Activated T-helper 1 cell treated with anti-CD3 and anti-CD28 coated beads, Interleukin-2, amount 50 U/mL, for 16 hours (primary cell): ENCODE measurements at regions not wholly inside any gene's neighbourhood (a gene's known extent, or its start where the extent isn't known, plus 50 kb on each side); places are given as distances from the start of the nearest gene placed in this dataset.

Experiments
- DNase-seq, 2 donors: peaks; one replicate each; pipeline ENCODE4 v3.0.0-alpha.2; 2020; ENCODE audit warnings: low read depth in 1 of 2, low spot score in 1 of 2

DNA sequence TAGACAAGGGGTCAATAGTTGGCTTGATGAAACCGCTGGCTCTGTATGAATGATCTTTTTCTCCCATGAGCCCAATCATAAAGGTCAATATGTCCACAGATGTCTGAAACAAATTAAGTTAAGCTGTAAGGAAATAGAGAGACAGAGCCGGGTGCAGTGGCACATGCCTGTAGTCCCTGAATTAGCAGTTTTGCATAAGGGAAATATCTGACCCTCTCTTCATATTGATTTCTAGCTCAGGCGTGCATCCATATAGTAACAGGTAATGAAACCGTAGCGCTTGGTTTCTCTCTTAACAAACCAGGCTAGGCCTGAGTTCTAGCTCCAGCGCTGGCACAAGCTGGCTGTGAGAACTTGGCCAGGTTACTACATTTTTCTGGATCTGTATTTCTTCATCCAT lies 118.1 kb upstream of the ERCC6L2 start:
- DNase-seq: no peak

DNA sequence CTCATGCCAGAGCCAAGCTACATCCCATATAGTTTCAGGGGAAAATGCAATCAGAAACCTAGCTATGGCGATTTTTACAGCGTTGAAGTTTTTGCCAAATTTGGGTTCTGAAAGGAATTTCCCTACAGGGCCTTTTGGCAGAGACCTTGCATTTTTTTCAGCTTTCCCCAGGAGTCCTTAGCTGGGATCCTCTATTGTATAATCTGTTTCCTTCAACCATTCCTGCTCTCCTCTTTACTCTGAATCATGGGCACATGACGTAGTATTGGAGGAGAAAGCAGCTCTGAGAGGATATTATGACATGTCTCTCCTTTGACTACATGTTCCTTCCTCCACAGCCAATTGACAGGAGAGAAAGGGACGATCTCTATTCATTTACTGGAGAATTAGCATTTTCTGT lies 118.5 kb upstream of the ERCC6L2 start:
- DNase-seq: no peak

DNA sequence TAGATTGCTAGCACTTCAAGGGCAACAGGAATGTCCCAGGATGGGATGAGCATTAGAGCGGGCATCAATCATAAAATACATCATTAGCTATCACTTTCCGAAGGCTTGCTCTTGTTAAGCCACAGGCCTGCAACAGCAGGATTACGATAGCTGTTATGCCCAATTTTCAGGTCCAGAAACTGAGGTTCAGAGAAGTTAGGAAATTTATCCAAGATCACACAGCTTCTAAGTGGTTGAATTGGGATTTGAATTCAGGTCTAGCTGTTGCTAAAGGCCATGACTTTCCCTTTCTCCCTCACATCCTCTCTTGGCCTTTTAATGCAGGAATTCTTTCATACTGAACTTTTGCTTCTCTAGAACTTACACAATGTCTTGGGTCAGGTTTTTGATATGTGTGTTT lies 119.4 kb upstream of the ERCC6L2 start:
- no peak for DNase-seq

DNA sequence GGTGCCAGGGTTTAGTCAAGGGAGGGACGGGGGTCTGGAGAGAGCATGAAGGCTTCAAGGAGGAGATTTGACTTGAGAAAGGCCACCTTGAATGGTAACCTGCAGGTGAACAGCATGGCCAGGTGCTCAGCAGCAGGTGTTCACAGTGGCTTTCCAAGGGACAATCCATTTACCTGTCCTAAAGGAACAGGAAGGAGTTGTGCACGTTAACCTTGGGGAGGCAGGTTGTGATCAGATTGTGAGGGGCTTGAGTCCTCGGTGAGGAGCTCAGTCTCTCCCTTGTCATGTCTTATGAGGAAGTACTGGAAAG lies 120.1 kb upstream of the ERCC6L2 start:
- no peak for DNase-seq

DNA sequence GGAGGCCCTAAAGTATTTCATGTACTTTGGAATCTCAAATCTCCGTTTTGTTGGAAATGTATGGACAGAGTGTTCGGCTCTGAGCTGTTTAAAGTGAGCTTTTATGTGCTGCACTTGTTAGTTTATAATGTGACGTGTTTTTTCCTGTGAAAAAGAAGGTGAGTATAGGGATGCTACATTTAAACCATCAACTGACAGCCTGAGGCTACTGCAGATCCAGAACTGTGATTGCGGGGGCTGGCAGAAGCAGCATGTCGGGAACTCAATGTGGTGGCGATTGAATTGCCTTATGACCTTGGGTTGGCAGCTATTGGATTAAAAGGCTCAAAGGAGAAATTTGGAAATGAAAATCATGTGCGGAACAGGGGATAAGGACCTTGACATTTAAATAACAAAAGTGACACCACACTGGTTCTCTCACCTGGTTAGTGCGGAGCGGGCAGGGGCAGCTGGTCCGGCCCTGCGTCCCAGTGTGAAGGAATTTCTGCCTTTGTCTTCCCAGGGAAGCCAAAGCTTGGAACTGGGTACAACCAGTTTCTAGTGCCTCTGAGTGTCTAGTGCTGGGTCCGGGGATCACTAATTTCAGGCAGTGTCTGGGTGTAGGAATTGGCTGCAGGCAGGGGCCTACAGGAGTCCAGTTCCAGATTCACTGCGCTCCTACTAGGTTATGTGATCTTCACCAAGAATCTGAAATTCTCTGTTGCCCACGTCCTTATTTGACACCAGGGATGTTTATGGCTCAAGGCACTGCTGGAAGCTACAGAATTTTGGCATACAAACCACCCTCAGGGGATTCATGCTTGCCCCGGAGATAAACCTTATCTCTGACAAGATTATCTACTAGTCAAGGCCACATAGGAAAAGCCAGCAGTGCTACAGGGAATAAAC lies 120.7 kb upstream of the ERCC6L2 start:
- DNase-seq: no peak

DNA sequence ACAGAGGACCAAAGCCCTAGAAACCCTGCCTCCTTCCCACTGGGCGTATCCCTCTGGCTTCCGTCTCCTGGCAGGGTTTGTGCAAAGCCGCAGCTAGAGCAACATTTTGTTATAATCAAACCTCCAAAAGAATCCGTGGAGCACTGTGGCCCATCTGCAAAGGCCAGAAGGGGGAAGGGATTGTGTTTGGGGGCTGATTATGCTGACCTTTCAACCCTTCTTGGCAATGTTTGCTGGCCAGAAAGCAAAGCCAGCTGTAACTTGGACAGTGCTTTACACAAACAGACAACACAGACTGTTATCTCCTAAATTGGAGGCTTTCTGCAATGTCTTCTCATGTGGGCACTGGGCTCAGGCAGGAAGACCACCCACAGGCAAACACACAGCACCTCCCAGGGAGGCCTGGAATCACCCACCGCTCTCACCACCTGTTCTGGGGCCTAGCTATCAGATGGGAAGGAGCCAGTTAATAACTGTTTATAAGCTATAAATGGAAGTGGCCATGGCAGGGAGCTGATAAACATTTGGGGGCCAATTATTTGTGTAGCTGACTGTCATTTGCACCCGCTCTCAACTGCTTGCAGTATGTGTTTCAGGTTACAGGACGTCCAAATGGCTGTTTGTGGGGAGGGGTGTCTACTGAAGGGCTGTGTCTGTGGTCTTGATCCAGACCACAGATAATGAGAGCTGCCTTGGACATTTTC lies 121.6 kb upstream of the ERCC6L2 start:
- no peak for DNase-seq

DNA sequence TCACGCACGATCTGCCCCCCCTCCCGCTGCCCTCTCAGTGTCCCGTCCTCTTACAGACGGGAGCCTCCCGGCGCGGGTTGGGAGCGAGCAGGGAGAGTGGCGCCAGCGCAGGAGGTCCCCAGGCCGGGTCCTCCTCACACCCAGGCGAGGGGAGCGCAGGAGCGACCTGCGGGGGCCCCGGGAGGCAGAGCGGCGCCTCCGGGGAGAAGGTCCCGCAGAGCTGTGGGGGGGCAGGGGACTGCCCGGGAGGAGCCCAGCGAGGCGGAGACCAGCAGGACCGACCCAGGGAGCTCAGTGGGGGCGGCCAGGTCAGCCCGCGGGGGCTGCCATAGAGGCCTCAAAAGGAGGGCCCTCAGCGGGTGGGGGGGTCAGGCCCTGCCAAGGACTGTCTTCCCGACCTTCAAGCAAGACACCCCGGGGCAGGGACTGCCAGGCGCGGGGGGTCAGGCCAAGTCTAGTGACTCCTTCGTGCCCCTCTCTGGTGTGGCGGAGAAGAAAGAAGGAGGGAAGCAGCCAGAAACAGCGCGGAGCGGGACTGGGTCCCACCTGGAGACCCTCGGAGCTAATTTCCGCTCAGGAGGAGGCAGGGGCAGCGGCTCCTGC lies 123.3 kb upstream of the ERCC6L2 start:
- DNase-seq: no peak

DNA sequence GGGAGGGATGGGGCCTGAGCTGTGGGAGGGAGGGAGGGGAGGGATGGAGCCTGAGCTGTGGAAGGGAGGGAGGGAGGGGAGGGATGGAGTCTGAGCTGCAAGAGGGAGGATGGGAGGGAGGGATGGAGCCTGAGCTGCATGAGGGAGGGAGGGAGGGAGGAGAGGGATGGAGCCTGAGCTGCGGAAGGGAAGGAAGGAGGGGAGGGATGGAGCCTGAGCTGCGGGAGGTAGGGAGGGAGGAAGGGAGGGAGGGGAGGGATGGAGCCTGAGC lies 124.0 kb upstream of the ERCC6L2 start:
- DNase-seq: no peak

DNA sequence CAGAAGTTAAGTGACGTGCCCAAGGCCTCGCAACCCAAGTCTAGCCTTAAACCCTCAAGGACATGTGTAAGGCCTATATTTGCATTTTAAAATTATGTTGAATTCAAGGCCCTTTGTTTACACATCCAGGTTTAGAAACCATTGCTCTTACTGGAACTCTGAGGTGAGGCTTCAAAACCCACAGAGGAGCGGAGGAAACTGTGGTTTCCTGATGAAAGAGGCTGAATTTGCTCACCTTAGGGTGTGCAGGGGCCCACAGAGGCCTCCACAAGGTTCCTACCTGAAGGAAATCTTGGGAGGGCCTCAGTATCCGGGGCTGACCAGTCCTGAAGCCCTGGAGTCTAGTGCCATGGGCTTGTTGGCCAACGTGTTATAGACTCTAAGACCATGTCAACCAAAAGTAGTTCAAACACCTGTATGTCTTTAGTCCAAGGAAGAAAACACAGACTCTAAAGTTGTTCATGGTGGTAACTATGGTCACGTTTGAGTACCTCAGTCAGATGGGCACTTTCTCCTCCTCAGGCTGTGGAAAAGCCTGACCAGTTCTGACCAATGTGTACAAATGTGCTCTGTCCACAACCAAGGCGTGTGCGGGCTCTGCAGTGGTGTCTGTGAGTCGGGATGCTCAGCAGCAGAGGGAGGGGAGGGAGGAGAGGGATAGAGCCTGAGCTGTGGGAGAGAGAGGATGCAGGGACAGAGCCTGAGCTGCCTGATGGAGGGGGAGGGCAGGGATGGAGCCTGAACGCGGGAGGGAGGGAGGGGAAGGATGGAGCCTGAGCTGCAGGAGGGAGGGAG lies 124.6 kb upstream of the ERCC6L2 start:
- DNase-seq: no peak

DNA sequence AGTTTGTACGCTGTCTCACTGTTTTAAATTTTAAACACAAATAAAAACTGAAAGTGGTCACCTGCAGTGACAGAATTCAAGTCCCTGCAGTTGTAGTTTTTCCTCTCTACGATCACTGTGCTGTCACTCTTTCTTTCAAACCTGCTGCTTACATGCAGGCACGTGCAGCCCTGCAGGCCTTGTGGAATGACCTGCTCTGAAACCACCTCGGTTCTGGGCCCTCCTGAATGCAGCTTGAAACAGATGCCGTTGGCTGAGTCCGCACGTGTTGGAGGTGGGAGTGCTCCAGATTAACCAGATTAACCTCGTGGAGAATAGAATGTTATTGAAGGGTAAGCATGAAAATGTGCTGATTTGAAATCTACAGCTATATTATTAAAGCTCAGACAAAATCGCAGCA lies 126.0 kb upstream of the ERCC6L2 start:
- no peak for DNase-seq

DNA sequence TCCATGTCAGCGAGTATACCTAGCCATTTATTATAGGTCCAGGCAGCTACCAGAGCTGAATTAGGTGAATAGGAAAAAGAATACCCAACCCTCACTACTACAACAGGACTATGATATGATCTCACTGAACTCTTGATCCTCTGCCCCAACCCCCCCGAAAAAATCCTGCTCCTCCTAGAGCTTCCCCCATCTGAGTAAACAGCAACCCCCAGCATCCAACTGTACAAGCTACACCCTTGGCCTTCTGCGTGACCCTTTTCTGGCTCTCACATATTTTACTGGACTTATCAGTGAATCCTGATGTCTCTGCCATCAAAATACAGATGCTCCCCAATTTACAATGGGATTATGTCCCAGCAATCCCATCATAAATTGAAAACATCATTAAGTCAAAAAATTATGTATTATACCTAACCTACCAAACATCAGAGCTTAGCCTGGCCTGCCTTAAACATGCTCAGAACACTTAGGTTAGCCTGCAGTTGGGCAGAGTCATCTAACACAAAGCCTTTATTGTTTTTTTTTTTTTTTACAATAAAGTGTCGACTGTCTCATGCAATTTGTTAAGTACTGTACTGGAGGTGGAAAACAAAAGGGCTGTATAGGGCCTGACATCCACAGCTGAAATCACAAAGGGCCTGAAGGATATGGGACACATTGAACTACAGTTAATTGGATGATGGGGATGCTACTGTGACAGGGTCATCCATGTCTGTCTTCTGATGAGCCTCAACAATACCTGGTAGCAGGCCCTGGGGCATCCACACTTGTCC lies 128.9 kb upstream of the ERCC6L2 start:
- no peak for DNase-seq

DNA sequence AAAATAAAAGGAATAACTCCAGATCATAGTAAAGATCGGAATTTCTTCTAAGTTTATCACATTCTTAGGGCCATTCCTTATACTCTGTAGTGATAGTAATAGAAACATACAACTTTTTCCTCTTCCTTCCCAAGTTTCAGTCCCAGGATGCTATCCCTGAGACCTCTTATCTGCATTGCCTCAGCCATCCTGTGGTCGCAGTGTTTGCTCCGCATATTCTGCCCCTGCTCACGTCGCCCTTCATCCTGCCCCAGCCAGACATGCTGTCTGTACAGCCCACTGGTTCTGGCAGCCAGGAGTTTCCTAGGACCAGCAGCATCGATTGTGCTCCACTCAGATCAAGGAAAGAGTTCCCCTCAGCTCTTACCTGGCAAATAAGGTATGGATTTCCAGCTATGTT lies 132.7 kb upstream of the ERCC6L2 start:
- no peak for DNase-seq

DNA sequence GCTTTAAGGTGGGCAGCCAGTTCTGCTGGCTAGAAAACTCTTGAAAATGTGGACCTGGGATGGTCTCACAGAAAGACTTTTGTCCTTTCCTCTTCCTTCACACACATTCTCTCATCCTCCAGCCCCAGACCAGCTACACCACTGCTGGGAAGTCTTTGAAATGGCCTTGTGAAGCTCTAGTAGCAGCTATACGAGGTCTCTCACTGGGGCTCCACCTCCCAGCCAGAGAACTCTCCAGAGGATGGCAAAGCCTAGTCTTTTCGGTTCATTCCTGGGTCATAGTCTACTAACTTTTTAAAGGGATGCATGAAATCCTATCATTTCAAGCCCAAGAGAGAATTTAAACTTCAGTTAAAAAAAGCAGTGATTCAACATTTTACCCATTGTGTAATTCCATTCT lies 133.9 kb upstream of the ERCC6L2 start:
- DNase-seq: no peak

DNA sequence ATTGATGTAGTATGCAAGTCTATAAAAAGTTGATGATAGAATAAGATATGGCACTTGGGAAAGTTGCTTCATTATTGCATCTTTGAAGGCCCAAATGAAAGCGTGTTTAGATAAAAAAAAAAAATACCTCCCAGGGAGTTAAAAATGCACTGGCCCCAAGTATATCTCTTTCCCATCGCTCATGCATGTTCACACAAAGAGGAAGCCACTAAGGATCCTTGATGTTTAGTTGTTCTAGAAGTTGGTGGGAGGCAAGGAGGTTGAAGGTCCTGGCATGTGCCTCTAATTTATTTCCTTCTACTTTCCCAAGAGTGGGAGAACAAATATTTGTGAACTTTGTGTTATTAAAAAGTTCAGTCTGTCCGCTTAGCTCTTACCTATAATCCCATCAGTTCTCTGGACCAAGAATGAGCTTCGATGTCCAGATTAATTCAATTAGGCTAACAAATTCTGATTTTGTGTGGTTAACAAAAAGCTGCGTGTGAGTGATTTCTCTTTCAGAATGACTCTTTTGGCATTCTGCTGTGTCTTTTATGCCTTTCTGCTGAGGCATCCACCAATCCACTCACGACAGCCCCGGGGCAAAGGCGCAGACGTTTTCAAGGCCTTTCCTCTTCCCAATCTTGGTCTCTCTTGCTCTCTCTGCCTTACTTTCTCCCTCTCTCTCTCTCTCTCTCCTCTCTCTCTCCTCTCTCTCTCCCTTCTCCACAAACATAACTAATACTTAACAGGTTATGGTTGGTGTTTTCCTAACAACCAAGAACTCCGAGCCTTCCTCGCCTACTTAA lies 135.1 kb upstream of the ERCC6L2 start:
- DNase-seq: no peak

DNA sequence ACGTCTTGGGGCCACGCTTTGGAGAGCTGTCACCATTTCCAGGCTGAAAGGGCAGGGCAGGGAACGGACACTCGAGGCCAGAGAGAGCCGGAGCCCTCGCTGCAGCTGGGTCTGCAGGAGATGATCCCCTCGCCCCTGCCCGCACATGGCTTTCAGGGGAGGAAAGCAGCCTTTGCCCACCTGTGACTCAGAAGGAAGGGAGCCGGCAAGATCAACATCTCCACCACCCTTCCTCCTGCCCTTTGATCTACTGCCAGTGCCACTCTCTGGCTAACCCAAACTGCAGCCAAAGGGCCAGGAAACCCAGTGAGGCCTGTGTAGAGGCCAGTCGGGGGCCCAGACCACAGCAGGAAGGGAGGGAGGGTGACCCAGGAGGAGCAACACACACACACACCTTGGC lies 137.1 kb upstream of the ERCC6L2 start:
- no peak for DNase-seq

DNA sequence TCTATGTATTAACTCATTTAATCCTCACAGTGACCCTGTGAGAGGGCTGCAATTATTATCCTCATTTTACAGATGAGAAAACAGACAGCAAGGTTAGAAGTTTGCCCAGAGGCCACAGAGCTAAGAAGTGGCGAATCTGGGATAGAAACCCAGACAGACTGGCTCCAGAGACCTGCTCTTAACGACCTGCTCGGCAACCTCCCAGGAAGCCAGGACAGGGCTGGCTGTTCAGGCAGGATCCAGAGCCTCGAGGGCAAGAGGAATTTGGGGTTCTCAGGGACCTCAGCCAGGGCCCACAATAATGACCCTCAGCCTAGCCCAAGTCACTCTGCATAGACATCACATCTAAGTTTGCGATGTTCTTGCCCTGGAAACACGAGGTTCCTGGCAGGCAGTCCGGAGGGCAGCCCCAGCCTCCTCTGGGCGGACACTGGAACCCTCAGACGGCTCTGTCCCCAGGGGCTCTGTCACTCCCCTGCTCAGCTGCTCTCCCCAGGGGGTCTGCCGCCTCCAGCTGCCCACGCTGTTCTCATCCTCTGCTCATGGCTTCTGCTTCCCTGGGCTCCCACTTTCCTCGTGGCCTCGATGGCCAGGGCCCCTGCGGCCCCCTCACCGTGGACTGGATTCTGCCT lies 138.5 kb upstream of the ERCC6L2 start:
- DNase-seq: no peak

DNA sequence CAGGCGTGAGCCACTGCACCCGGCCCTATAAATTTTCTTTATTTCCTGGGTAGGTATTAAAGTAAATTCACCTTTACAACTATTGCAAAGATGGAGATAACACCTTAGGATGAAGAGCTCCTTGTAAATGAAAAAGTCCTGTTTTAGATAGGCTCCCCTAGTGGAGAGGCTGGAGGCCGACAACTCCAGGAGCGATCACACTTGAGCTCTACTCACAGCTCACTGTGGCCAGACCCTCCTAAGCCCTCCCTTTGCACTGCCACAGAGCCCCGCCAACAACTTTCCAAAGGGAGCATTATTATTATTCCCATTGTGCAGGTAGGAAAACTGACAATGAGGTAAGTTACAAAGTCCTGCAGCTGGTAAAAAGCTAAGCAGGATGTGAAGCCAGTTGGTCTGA lies 139.1 kb upstream of the ERCC6L2 start:
- DNase-seq: no peak

DNA sequence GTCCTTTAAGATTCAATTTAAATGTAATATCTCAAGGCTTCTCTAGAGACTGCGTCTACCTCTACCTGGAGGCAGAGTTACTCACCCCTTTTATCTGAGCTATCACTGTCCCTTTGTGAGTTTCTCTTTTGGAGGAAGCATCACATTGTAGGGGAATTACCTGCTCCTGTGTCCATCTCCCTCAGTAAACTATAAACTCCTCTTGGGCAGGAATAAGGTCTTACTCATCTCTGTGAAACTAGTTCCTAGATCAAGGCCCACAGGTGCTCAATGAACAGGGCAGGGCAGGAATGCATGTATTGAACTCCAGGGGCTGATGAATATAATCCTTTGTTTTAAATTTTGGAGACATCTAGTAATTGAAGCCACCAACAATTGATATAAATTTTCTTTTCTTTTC lies 139.8 kb upstream of the ERCC6L2 start:
- no peak for DNase-seq

DNA sequence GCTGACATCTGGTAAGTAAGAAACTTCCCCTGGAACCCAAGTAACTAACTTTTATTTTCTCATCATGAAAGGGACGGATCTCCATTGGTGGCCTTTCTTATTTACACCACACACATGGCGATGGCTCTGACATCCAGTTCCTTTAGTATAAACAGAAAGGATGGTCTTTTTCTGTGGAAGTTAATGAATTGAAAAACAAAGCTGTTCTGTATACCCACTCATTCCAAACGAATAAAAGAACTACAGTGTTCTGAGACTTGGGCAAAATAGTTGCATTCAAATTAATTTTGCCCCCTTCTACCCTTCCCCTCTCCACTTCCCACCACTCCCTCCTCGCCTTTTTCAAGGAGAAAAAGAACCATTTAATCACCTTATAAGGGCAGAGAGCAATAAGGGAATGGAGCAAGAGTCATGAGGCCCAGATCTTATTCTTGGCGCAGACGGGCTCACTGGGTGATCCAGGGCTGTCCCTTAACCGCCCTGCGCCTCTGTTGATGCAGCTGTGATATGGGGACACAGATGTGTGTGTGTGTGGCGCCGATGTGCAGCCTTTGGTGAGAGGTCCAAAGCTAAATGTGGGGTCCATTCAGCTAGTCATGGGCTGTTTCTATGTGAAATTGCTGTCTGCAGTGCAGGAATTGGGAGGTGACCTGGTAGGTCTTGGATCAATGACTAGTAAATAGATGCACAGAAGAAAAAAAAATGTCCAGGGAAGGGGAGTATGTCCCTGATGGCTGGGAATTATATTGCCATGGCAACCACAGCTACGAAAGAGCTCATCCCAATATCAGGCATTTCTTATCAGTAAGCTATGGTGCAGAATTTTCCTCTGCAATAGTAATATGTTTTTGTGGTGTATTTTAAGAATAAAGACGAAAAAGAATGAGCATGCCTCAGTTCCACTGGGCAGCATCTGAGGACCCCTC lies 141.5 kb upstream of the ERCC6L2 start:
- no peak for DNase-seq
